CD4-positive, alpha-beta memory T cell (primary cell): ENCODE measurements at regions not wholly inside any gene's neighbourhood (a gene's known extent, or its start where the extent isn't known, plus 50 kb on each side); places are given as distances from the start of the nearest gene placed in this dataset.

Source experiments
- CTCF ChIA-PET: fragments of 350-600 bp; sonication (Branson Sonifier 250); formaldehyde crosslinking; loops from one replicate; lab custom pipeline; 2021; ENCODE audit warnings: inconsistent platforms; ENCODE audit not compliant: partially characterized antibody; lab: Charles Lee
- POLR2A ChIA-PET: fragments of 350-600 bp; sonication (Branson Sonifier 250); formaldehyde crosslinking; loops from one replicate; lab custom pipeline; 2021; ENCODE audit not compliant: partially characterized antibody; lab: Charles Lee
- DNase-seq, 5 donors: peaks; one replicate each; pipeline versions ENCODE4 v3.0.0 to v3.0.0-alpha.2; 2020 to 2022; ENCODE audit warnings: mixed read lengths in 1 of 5
- H3K27ac ChIP-seq: one replicate; pipeline ENCODE4 v1.7.0; 2013; ENCODE audit warnings: low read depth, low read length
- H3K27me3 ChIP-seq: 2 replicates; pipeline ENCODE4 v1.7.0; 2013; ENCODE audit warnings: mild to moderate bottlenecking, low read length, moderate library complexity; ENCODE audit not compliant: insufficient read depth
- H3K36me3 ChIP-seq: 2 replicates; pipeline ENCODE4 v1.7.0; 2013; ENCODE audit warnings: mild to moderate bottlenecking, low read length, moderate library complexity; ENCODE audit not compliant: insufficient read depth
- H3K4me1 ChIP-seq: 2 replicates; pipeline ENCODE4 v1.7.0; 2013; ENCODE audit warnings: mild to moderate bottlenecking, low read length, moderate library complexity; ENCODE audit not compliant: insufficient read depth
- H3K4me3 ChIP-seq, 2 donors: one replicate each; pipeline ENCODE4 v1.7.0; 2013; ENCODE audit warnings: low read length in 2 of 2, mild to moderate bottlenecking in 1 of 2
- H3K9me3 ChIP-seq, 2 donors: one replicate each; pipeline ENCODE4 v1.7.0; 2013; ENCODE audit warnings: low read length in 2 of 2, control low read depth in 1 of 2; ENCODE audit not compliant: control insufficient read depth in 1 of 2
- H3K27ac Mint-ChIP-seq, 7 donors: one replicate each; pipeline ENCODE4 v1.8.0; 2020 to 2021; ENCODE audit warnings: mixed read lengths in 7 of 7, mild to moderate bottlenecking in 6 of 7, inconsistent platforms in 3 of 7, moderate library complexity in 3 of 7
- H3K27me3 Mint-ChIP-seq, 2 donors: one replicate each; pipeline ENCODE4 v1.8.0; 2020 to 2021; ENCODE audit warnings: mixed read lengths in 2 of 2
- H3K36me3 Mint-ChIP-seq, 2 donors: one replicate each; pipeline ENCODE4 v1.8.0; 2020 to 2021; ENCODE audit warnings: mixed read lengths in 2 of 2, inconsistent platforms in 1 of 2, mild to moderate bottlenecking in 1 of 2
- H3K4me1 Mint-ChIP-seq, 4 donors: one replicate each; pipeline ENCODE4 v1.8.0; 2020 to 2021; ENCODE audit warnings: mixed read lengths in 4 of 4, mild to moderate bottlenecking in 1 of 4
- H3K4me3 Mint-ChIP-seq, 8 donors: one replicate each; pipeline ENCODE4 v1.8.0; 2020 to 2021; ENCODE audit warnings: mixed read lengths in 8 of 8, mild to moderate bottlenecking in 7 of 8, moderate library complexity in 6 of 8, inconsistent platforms in 3 of 8
- H3K9me3 Mint-ChIP-seq, 8 donors: one replicate each; pipeline ENCODE4 v1.8.0; 2020 to 2021; ENCODE audit warnings: mixed read lengths in 8 of 8, mild to moderate bottlenecking in 5 of 8, inconsistent platforms in 3 of 8, moderate library complexity in 1 of 8
- intact Hi-C: fragments of 100-400 bp; cut with micrococcal nuclease; formaldehyde crosslinking; loops from one replicate; pipeline ENCODE4 v1.15.1; 2023

DNA sequence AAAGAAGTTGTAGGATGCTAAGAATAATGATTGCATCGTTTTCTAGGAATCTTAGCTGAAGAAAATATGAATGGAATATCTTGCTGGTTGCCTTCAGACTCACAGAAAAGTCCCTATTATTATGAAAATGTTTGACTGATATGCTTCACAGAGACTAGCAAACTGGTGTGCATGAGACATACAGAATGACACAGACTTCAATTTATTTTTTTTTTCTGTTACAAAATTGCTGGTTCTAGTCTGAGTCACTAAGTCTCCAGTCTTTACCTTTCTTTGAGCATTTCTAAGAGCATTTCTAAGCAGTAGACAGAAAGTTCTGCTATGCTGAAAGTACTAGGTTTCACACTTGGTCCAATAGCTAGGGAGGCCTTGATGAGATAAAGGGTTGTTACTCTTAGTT lies 377.6 kb upstream of the ATP2B1 start:
- ChIA-PET CTCF (interaction anchor here (1.7 kb wide), 1 partner anchor 10 kb away, joined by 5 read pairs; no protein-coding TSS in a partner anchor), POLR2A (no interaction called here)
- Mint-ChIP-seq H3K27me3 (no peaks in the 10 kb centered on the region), H3K9me3 (peaks cover 0 to 2% (median 0%) of the 10 kb centered on the region in 8 donors), H3K36me3 (no peaks in the 10 kb centered on the region), H3K4me3 (no peak overlapping the region), H3K27ac (no peak overlapping the region), H3K4me1 (peaks cover 7 to 11% (median 9%) of the 10 kb centered on the region in 4 donors)
- no peak for DNase-seq
- no peak overlapping the region for H3K4me3 ChIP-seq
- no peaks in the 10 kb centered on the region for H3K27me3 ChIP-seq
- no peaks in the 10 kb centered on the region for H3K9me3 ChIP-seq
- intact Hi-C loops = no loop called here
- no peaks in the 10 kb centered on the region for H3K4me1 ChIP-seq
- no peaks in the 10 kb centered on the region for H3K36me3 ChIP-seq
- H3K27ac ChIP-seq = no peak overlapping the region

DNA sequence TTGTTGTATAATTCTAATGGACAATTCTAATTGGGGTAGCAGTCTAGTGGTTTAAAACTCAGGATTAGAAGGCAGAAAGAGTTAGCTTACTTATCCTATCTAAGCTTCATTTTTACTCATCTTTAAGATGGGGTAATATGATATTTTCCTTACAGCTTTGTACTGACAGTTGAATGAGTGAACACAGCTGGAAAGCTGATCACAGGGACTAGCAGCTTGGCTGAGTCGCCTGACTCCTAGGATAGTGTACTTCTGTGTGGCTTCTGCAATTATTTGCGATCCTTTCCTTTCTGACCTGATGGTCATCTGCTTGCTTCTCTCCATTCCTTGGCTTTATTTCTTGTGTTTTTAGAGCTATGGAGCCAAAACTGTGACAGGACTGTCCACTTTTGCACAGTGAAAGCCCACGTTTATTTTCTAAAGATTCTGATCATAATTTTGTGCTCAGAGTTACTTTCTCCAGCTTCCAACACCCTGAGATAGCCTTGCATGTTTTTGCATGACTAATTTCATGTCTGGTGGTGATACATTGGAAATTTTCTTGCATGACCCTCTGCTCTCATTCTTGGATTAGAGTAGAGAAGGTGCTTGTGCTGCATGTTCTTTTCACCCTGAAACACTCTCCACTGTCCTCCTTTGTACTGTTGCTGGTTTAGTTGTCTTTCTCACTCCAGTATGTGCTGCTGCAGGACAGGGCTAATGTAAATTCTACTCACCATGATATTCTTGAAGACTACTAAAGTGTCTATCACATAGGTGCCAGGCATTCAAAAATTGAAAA lies 377.0 kb upstream of the ATP2B1 start:
- Mint-ChIP-seq H3K4me1 (peaks cover 3 to 5% (median 4%) of the 10 kb centered on the region in 4 donors), H3K4me3 (no peak overlapping the region), H3K27me3 (no peaks in the 10 kb centered on the region), H3K27ac (no peak overlapping the region), H3K9me3 (peaks cover 0 to 2% (median 0%) of the 10 kb centered on the region in 8 donors), H3K36me3 (no peaks in the 10 kb centered on the region)
- H3K27me3 ChIP-seq = no peaks in the 10 kb centered on the region
- no peaks in the 10 kb centered on the region for H3K9me3 ChIP-seq
- no peaks in the 10 kb centered on the region for H3K4me1 ChIP-seq
- H3K4me3 ChIP-seq = no peak overlapping the region
- H3K36me3 ChIP-seq = no peaks in the 10 kb centered on the region
- H3K27ac ChIP-seq = no peak overlapping the region
- ChIA-PET CTCF (interaction anchor here (0.8 to 1.7 kb wide), 3 partner anchors 9 to 17 kb away, joined by 4 to 9 read pairs (median 5); no protein-coding TSS in a partner anchor), POLR2A (interaction anchor here (0.7 kb wide), 1 partner anchor 14 kb away, joined by 3 read pairs; no protein-coding TSS in a partner anchor)
- intact Hi-C loops = no loop called here
- DNase-seq = no peak

DNA sequence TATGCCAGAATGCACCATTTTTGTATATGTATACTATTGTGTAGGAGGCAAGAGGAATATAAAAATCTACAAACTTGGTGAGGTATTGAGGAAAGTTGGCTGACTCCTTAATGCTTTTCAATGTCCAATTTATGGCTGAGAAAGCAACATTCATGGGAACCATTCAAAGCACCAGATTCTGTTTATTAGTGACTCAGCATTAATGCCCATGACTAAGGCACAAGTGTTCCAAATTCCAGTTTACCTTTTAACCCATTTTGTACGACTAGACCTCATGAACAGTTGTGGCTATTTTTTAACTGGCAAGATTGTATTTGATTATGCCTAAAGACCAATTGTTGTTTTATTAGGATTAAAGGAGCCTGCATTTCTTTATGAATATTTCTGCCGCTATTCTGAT lies 375.4 kb upstream of the ATP2B1 start:
- Mint-ChIP-seq H3K9me3 (peaks cover 0 to 2% (median 0%) of the 10 kb centered on the region in 8 donors), H3K4me3 (no peak overlapping the region), H3K4me1 (peaks cover 0 to 2% (median under 1%) of the 10 kb centered on the region in 4 donors), H3K27me3 (no peaks in the 10 kb centered on the region), H3K27ac (no peak overlapping the region), H3K36me3 (no peaks in the 10 kb centered on the region)
- H3K9me3 ChIP-seq = no peaks in the 10 kb centered on the region
- H3K36me3 ChIP-seq = no peaks in the 10 kb centered on the region
- no peak overlapping the region for H3K27ac ChIP-seq
- no peaks in the 10 kb centered on the region for H3K4me1 ChIP-seq
- ChIA-PET POLR2A (no interaction called here), CTCF (no interaction called here)
- H3K4me3 ChIP-seq = no peak overlapping the region
- DNase-seq = no peak
- H3K27me3 ChIP-seq = no peaks in the 10 kb centered on the region
- intact Hi-C loops = no loop called here

DNA sequence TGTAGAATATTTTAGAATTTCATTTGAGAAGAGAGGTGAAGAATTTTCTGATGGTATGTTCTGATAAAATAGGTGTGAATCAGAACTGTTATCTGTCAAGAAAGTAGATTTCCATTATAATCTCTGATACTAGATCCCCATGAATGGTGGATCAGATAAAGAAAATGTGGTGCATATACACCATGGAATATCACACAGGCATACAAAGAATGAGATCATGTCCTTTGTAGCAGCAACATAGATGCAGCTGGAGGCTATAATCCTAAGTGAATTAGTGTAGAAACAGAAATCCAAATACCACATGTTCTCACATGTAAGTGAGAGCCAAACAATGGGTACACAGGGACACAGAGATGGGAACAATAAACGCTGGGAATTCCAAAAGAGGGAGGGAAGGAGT lies 372.0 kb upstream of the ATP2B1 start:
- no peaks in the 10 kb centered on the region for H3K36me3 ChIP-seq
- ChIA-PET POLR2A (no interaction called here), CTCF (no interaction called here)
- Mint-ChIP-seq H3K36me3 (no peaks in the 10 kb centered on the region), H3K9me3 (peaks cover 0 to 2% (median 0%) of the 10 kb centered on the region in 8 donors), H3K4me1 (peaks cover 18 to 26% (median 20%) of the 10 kb centered on the region in 4 donors), H3K4me3 (no peak overlapping the region), H3K27me3 (no peaks in the 10 kb centered on the region), H3K27ac (peak overlapping the region in 1 of 7 donors; percentile 86)
- H3K27me3 ChIP-seq = no peaks in the 10 kb centered on the region
- H3K9me3 ChIP-seq = no peaks in the 10 kb centered on the region
- no peak overlapping the region for H3K27ac ChIP-seq
- peaks cover 24% of the 10 kb centered on the region for H3K4me1 ChIP-seq
- H3K4me3 ChIP-seq = no peak overlapping the region
- intact Hi-C loops = no loop called here
- no peak for DNase-seq

DNA sequence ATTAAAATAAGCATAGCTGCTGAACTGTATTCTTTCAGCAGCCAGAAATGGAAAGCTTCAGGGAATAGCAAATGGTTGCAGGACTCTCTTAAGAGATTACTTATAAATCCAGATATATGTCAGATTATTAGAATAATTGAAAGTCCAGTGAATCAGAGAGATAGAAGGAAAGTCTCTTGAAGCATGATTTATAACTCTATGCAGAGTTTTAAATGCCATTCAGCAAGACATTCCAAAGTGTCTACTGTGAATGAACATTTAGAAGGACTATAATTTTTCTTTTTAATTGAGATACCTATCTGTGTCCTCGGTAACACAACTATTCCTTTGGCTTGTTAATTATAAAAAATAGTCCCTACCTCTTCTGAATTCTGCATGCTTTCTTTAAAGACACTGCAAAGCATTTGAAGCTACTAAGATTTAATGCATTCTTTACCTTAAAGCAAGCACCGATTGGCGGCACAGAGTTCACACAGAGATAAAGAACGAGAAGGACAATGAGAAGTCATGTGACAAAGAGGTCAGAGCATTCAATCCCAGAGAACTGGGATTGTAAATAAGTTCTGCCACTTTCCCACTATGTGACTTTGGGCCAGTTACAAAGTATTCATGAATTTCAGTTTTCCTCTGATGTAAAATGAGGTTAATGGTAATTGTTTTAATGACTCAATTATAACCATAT lies 371.0 kb upstream of the ATP2B1 start:
- H3K27ac ChIP-seq = no peak overlapping the region
- H3K36me3 ChIP-seq = no peaks in the 10 kb centered on the region
- peaks cover 29% of the 10 kb centered on the region for H3K4me1 ChIP-seq
- intact Hi-C loops = no loop called here
- H3K9me3 Mint-ChIP-seq = peaks cover 0 to 2% (median 0%) of the 10 kb centered on the region in 8 donors
- H3K27me3 Mint-ChIP-seq = no peaks in the 10 kb centered on the region
- no peak overlapping the region for H3K4me3 ChIP-seq
- no peak for DNase-seq
- H3K36me3 Mint-ChIP-seq = no peaks in the 10 kb centered on the region
- no peaks in the 10 kb centered on the region for H3K27me3 ChIP-seq
- H3K27ac Mint-ChIP-seq = no peak overlapping the region
- ChIA-PET CTCF (interaction anchor here (4.1 kb wide), 1 partner anchor 23 kb away, joined by 11 read pairs; no protein-coding TSS in a partner anchor), POLR2A (no interaction called here)
- no peaks in the 10 kb centered on the region for H3K9me3 ChIP-seq
- peaks cover 24 to 33% (median 28%) of the 10 kb centered on the region in 4 donors for H3K4me1 Mint-ChIP-seq
- no peak overlapping the region for H3K4me3 Mint-ChIP-seq

DNA sequence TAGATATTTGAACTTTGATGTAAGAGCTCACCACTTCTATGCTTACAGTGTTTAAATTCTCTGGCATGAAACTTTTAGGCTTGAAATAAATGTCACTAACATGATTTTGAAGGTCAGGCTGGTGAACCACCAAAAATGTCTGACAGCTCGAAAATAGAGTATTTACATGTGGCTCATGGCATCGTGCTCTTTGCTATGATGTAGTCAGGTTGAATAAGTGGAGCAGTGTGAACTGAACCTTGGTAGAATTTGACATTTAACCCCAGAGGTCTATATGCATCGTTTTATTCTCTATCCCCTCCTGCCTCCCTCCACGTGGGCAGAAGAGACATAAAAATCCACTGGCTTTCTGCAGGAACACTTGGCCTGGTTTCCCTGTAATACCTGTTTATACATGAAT lies 369.7 kb upstream of the ATP2B1 start:
- intact Hi-C loops = no loop called here
- Mint-ChIP-seq H3K27ac (no peak overlapping the region), H3K4me1 (peaks cover 24 to 33% (median 28%) of the 10 kb centered on the region in 4 donors), H3K4me3 (peak overlapping the region in 1 of 8 donors; percentile 12), H3K36me3 (no peaks in the 10 kb centered on the region), H3K9me3 (peaks cover 0 to 2% (median 0%) of the 10 kb centered on the region in 8 donors), H3K27me3 (no peaks in the 10 kb centered on the region)
- Histone ChIP-seq H3K36me3 (no peaks in the 10 kb centered on the region), H3K27ac (no peak overlapping the region), H3K4me1 (peaks cover 29% of the 10 kb centered on the region), H3K4me3 (no peak overlapping the region), H3K9me3 (no peaks in the 10 kb centered on the region), H3K27me3 (no peaks in the 10 kb centered on the region)
- ChIA-PET POLR2A (interaction anchor here (1.8 to 2.6 kb wide), 2 partner anchors 25 to 370 kb away, joined by 4 to 10 read pairs; partner anchors contain the start of gene ATP2B1), CTCF (interaction anchor here (1.8 to 4.1 kb wide), 2 partner anchors 25 to 27 kb away, joined by 6 to 11 read pairs; no protein-coding TSS in a partner anchor)
- no peak for DNase-seq

DNA sequence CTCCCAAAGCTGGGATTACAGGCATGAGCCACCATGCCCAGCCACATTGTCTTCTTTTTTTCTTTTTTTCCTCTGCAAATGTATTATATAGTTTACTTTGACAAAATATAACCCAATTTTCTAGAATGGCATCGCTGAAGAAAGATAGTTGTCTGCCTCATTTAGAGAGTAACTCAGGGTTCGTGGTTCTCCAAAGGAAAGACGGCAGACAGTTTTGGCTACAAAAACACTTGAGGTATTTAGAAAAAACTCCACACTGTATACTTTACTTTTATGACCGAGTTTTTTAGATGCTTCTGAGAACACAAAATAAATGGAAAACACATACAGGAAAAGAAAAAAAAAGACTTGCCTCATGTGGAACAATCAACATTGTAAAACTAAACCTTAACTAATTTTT lies 369.1 kb upstream of the ATP2B1 start:
- H3K27ac ChIP-seq = no peak overlapping the region
- H3K9me3 Mint-ChIP-seq = peaks cover 0 to 3% (median 0%) of the 10 kb centered on the region in 8 donors
- intact Hi-C loops = no loop called here
- peak overlapping the region in 5 of 8 donors; percentile 4 to 76 (median 55) for H3K4me3 Mint-ChIP-seq
- peak overlapping the region in 2 of 7 donors; percentile 19 to 70 for H3K27ac Mint-ChIP-seq
- H3K27me3 ChIP-seq = no peaks in the 10 kb centered on the region
- no peaks in the 10 kb centered on the region for H3K9me3 ChIP-seq
- H3K4me3 ChIP-seq = no peak overlapping the region
- POLR2A ChIA-PET = interaction anchor here (1.8 to 2.6 kb wide), 2 partner anchors 25 to 369 kb away, joined by 4 to 10 read pairs; partner anchors contain the start of gene ATP2B1
- H3K36me3 ChIP-seq = no peaks in the 10 kb centered on the region
- H3K4me1 Mint-ChIP-seq = peaks cover 22 to 33% (median 28%) of the 10 kb centered on the region in 4 donors
- DNase-seq = no peak
- peaks cover 29% of the 10 kb centered on the region for H3K4me1 ChIP-seq
- H3K36me3 Mint-ChIP-seq = no peaks in the 10 kb centered on the region
- CTCF ChIA-PET = interaction anchor here (1.0 to 4.1 kb wide), 5 partner anchors 8 to 368 kb away, joined by 3 to 11 read pairs (median 5); no protein-coding TSS in a partner anchor
- no peaks in the 10 kb centered on the region for H3K27me3 Mint-ChIP-seq
